Forelimb muscle (tissue), 1 donor: ENCODE measurements at regions not wholly inside any gene's neighbourhood (a gene's known extent, or its start where the extent isn't known, plus 50 kb on each side); places are given as distances from the start of the nearest gene placed in this dataset.

Experiments used
- DNase-seq: peaks from one replicate; pipeline ENCODE4 v3.0.0-alpha.2; 2013; ENCODE audit warnings: low read depth

- DNase-seq, result no peak
Observed at GRCh38 chr5:168217497-168217896, 73.9 kb upstream of the WWC1 start.

- no peak for DNase-seq
Observed at GRCh38 chr5:168218746-168219145, 72.7 kb upstream of the WWC1 start.

GRCh38 chr5:168219515-168220410 lies 71.7 kb upstream of the WWC1 start:
- DNase-seq, result peak; percentile 60

DNA sequence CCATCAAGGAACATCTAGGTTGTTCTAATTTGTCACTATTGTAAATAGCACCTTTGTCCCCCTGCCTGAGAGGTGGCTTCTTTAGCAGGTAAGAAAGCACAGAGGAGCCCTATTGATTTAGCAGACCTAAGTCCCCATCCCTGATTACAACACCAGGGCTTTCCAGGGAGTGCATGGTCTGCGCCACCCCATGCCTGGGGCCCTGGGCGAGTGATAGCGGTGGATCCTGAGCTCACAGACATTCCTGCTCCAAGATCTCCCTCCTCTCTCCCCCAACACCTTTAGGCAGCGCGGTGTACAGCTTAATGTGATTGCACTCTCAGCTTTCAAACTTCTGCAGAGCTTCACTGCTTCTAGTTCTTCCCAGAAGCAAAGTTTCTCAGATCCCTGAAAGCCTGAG lies 67.4 kb upstream of the WWC1 start:
- DNase-seq, result no peak

- no peak for DNase-seq
Observed at GRCh38 chr5:168226012-168226411, 65.4 kb upstream of the WWC1 start.

DNA sequence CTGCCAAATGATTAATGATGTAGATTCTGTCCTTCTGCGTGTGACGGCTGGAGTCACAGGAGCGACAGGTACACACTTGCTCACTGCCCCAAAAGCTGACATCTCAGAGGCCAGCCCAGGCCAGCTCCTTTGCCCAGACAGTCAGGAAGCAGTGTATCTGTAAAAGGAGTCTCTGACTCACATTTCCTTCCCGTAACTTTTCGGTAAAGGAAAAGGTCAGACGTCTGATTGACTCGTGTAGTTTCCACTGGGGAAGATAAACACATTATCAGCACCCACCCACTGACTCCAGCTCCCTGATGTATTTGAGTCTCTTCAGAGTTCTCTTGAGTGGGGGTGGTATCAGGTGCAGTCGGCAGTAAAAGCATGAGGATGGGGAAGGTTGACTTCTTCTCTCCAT lies 64.4 kb upstream of the WWC1 start:
- no peak for DNase-seq

DNA sequence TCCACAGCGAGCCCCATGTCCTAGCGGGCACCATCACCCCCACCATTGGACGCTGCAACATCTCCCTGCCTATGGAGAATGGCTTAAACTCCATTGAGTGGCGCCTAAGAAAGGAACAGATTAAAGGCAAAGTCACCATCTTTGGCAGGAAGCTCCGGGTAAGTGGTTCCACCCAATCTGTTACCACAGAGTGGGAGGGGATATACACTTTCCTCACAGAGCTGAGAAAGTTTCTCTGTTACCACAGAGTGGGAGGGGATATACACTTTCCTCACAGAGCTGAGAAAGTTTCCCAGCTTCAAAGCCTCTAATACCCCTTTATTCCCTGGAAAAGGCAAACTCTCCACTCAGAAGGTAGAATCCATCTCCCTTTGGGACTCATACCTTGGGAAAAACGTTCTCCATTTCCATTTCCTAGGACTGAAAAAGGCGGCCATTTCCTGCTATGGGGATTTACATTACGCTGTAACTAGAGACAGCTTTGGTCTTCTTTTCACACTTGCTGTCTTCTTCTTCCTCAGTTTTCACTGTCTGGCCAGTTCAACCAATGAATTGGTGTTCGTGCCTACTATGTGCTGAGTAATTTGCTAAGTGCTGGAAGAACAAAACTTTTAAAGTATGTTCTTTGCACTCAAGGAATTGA lies 63.4 kb upstream of the WWC1 start:
- no peak for DNase-seq

- DNase-seq, result no peak
Observed at GRCh38 chr5:168228668-168229067, 62.8 kb upstream of the WWC1 start.

DNA sequence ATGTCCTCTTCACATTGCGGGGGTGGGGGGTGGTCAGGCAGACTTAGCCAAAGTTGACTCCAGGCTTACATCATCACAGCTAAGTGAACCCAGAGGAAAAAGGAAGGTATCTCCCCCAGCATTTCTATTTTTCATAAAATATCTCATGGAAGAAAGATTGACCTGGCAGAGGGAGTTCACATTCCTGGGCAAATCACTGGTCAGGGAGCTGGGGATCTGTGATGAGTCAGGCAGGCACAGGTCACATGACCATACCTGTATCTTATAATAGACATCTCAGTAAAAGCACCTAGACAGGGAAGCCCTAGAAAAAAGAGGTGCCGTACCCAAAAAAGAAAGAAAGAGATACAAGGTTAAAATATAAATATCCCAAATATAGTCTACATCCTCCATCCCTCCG lies 57.3 kb upstream of the WWC1 start:
- DNase-seq, result no peak

DNA sequence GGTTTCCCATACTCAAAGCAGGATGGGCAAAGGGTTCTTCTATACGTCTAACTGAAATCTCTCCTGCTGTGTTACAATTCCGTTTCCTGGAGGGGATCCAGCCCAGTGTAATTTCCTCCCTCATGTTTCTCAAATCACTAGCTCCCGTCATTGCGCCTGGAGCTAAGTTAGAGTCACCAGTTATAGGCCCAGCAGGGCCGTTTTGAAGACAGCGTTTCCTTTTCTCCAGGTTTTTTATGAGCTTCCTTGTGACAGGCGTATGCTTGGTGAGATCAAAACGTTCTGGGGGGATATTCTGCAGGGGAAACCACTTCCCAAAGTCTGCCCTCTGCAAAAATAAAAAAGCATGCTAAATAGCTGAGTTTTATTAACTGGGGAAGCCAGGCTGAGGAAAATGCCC lies 53.0 kb upstream of the WWC1 start:
- no peak for DNase-seq

DNA sequence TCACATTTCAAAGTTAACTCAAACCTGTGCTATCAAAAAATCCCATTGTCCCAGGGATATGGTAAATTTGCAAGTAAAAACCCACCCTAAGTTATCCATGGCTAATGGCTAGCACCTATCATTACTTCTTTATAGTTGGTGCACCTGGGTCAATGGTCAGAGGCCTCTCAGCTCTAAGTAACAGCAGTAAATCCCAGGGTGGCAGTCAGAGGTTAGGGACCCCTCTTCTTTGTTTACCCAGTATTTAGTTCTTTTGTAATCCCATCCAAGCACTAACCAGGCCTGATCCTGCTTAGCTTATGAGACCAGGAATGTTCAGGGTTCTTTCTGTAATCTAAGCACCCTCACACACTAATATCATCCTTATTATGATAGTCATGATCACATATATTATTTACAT lies 52.1 kb upstream of the WWC1 start:
- DNase-seq, result no peak
